Bronchial epithelial cell (primary cell): ENCODE measurements at regions not wholly inside any gene's neighbourhood (a gene's known extent, or its start where the extent isn't known, plus 50 kb on each side); places are given as distances from the start of the nearest gene placed in this dataset.

Source experiments
- DNase-seq: peaks from one replicate; pipeline ENCODE4 v3.0.0-alpha.2; 2010; ENCODE audit warnings: low read depth
- FAIRE-seq: peaks from 2 replicates; lab custom pipeline; 2011; peaks lifted over from hg19 to GRCh38; lab: Jason Lieb, UNC
- H3K27me3 ChIP-seq: 2 replicates; pipeline ENCODE4 v1.5.1; 2011; ENCODE audit warnings: low read length; ENCODE audit not compliant: control insufficient read depth, insufficient read depth
- H3K36me3 ChIP-seq: 2 replicates; pipeline ENCODE4 v1.5.1; 2011; ENCODE audit warnings: low read length; ENCODE audit not compliant: control insufficient read depth, insufficient read depth
- H3K4me3 ChIP-seq: 2 replicates; pipeline ENCODE4 v1.5.1; 2011; ENCODE audit warnings: mild to moderate bottlenecking, low read depth, low read length, control low read depth
- TF ChIP-seq, protein P1 (sequence below): IDR thresholded peaks from 2 replicates; pipeline ENCODE4 v1.5.1; 2011; ENCODE audit warnings: mild to moderate bottlenecking, moderate library complexity, low read length, control low read depth, inconsistent platforms; ENCODE audit not compliant: insufficient read depth, severe bottlenecking

DNA sequence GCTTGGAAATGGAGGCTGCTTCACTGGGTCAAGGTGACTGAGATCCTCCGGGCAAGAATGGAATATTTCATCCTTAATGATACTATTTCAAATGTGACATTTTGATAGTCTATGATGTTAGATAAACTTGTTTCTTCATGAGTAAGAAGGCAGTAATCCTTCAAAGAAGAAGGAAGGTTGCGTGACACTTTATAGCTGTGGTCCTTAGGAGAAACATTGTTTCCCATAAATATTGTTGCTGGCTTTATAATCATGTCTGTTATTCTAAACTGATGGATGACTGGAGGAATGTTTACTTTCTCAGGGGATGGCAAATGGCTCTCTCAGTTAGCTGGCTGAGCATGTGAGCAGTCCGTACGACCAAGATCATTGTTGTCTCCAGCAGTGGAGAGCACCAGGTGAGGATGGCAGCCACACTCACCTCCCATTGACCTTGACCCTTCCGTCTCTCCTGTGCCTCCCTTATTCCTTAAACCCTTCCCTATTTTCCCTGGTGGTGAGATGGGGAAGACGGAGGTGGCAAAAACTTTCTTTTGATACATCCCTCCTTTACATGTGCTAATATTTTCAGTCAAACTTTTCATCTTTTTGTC is 171.2 kb upstream of the OLIG3 start:
- no peak for FAIRE-seq
- Histone ChIP-seq H3K4me3 (no peak overlapping the region), H3K27me3 (peaks cover 1% of the 10 kb centered on the region), H3K36me3 (no peaks in the 10 kb centered on the region)
- TF ChIP-seq, protein P1, sequence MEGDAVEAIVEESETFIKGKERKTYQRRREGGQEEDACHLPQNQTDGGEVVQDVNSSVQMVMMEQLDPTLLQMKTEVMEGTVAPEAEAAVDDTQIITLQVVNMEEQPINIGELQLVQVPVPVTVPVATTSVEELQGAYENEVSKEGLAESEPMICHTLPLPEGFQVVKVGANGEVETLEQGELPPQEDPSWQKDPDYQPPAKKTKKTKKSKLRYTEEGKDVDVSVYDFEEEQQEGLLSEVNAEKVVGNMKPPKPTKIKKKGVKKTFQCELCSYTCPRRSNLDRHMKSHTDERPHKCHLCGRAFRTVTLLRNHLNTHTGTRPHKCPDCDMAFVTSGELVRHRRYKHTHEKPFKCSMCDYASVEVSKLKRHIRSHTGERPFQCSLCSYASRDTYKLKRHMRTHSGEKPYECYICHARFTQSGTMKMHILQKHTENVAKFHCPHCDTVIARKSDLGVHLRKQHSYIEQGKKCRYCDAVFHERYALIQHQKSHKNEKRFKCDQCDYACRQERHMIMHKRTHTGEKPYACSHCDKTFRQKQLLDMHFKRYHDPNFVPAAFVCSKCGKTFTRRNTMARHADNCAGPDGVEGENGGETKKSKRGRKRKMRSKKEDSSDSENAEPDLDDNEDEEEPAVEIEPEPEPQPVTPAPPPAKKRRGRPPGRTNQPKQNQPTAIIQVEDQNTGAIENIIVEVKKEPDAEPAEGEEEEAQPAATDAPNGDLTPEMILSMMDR: no peak
- DNase-seq: no peak

DNA sequence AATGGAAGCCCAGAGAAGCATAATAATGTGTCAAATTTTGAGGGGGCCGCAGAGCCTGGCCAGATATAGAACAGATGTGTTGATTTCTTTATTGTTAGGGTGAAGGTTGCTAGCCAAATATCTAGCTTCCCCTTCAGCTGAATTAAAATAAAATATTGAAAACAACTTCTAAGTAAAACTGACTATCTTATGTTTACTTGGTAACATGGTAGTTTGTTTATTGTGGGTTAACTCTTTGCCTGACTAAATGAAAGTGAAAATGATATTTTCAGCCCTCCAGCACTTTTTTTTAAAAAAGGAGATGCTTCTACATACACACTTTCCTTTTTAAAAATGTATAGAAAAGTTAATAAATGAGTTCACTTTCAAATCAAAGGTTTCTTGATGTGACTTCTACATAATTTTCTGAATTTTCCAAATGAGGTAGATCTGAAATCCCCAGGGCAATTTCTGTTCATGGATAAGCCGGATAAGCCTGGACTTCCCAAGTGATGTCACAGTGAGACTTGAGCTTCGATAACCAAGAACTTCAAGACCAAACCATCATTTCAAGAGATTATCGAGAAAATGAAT is 172.1 kb upstream of the OLIG3 start:
- Histone ChIP-seq H3K27me3 (peaks cover 1% of the 10 kb centered on the region), H3K4me3 (no peak overlapping the region), H3K36me3 (no peaks in the 10 kb centered on the region)
- FAIRE-seq (no peak), DNase-seq (no peak)
- TF ChIP-seq, protein P1: no peak

DNA sequence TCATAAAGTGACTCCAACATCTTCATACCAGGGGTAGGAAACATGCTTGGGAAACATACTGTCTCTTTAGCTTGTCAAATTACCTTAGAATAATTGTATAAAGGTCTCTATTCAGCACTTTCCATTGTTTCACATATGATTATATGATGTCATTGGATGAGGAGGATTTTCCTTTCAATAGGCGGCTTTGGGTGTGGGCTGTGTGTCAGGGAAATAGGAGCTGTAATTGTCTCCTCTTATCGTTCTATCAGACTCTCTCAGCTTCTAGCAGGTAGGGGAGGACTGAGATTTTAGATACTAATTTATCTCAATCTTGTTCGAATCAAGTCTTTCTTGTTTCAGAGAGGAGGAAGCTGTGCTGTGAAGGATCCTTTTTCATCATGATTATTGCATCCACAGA is 179.4 kb upstream of the OLIG3 start:
- FAIRE-seq: no peak
- no peaks in the 10 kb centered on the region for H3K36me3 ChIP-seq
- H3K27me3 ChIP-seq: peaks cover 1% of the 10 kb centered on the region
- TF ChIP-seq, protein P1: no peak
- DNase-seq: no peak
- H3K4me3 ChIP-seq: no peak overlapping the region

DNA sequence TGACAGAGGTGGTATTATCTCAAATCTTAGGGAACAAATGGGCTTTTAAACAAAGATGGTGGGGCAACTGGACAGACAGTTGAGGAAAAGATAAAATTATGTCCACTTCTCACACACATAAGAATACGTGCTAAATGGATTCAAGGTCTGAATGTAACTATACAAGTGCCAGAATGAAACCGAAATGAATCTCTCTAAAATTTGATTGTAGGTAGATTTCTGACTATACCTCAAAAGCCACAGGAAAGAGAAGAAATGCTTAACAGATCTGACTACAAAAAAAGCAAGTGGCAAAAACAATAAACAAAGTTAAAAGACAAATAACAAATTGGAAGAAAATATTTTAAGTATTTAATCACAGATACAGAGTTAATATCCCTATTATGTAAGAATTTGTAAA is 182.7 kb upstream of the OLIG3 start:
- Histone ChIP-seq H3K27me3 (no peaks in the 10 kb centered on the region), H3K4me3 (no peak overlapping the region), H3K36me3 (no peaks in the 10 kb centered on the region)
- FAIRE-seq (no peak), DNase-seq (no peak)
- TF ChIP-seq, protein P1: no peak

DNA sequence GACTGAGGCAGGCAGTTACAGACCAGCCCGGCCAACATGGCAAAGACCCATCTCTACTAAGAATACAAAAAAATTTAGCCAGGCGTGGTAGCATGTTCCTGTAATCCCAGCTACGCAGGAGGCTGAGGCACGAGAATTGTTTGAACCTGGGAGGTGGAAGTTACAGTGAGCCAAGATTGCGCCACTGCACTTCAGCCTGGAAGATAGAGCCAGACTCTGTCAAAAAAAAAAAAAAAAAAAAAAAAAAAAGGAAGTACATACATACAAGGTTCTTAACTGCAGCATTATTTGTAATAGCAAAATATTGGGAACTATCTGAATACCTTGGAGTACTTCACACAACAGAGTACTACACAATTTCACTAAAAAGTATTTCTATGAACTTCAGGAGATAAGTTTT is 183.5 kb upstream of the OLIG3 start:
- TF ChIP-seq, protein P1: no peak
- DNase-seq (no peak), FAIRE-seq (no peak)
- Histone ChIP-seq H3K27me3 (no peaks in the 10 kb centered on the region), H3K36me3 (no peaks in the 10 kb centered on the region), H3K4me3 (no peak overlapping the region)

DNA sequence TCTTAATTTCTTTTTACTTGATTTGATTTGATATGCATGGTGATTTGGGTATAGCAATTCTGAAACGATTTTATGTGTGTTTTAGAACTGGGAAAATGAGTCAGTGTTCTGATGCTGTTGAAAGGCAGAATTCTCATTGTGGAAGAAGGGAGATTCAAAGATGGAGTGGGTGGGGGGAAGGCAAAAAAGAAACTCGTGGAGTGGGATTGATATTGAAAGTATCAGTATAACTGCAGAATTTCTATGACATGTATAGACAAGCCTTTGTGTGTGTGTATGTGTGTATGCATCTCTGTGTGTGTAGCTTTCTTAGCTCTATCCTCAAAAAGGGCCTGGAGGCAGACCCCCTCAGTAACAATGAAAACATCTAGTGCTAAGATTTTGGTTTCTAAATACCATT is 184.3 kb upstream of the OLIG3 start:
- FAIRE-seq: no peak
- no peak for DNase-seq
- TF ChIP-seq, protein P1: no peak
- Histone ChIP-seq H3K27me3 (no peaks in the 10 kb centered on the region), H3K4me3 (no peak overlapping the region), H3K36me3 (no peaks in the 10 kb centered on the region)
